Breast epithelium (tissue), 4 donors: ENCODE measurements at regions not wholly inside any gene's neighbourhood (a gene's known extent, or its start where the extent isn't known, plus 50 kb on each side); places are given as distances from the start of the nearest gene placed in this dataset.

Experiments
- DNase-seq, 2 donors: peaks; one replicate each; pipeline ENCODE4 v3.0.0-alpha.2; 2019; ENCODE audit warnings: low spot score in 2 of 2
- H3K27ac ChIP-seq, 2 donors: fragments of 200-600 bp; sonication (generic) in 1 of 2; one replicate each; pipeline ENCODE4 v1.5.1; 2016 to 2019; ENCODE audit warnings: mild to moderate bottlenecking in 1 of 2
- H3K27me3 ChIP-seq, 2 donors: fragments of 200-600 bp; sonication (generic) in 1 of 2; one replicate each; pipeline versions ENCODE4 v1.5.1 to v1.6.0; 2017 to 2019; ENCODE audit warnings: control low read depth in 1 of 2, mild to moderate bottlenecking in 1 of 2
- H3K36me3 ChIP-seq: fragments of 200-600 bp; one replicate; pipeline ENCODE4 v1.5.1; 2019
- H3K4me1 ChIP-seq, 2 donors: fragments of 200-600 bp; sonication (generic); one replicate each; pipeline ENCODE4 v1.5.1; 2016 to 2019; ENCODE audit warnings: control low read depth in 1 of 2
- H3K4me3 ChIP-seq, 3 donors: fragments of 200-600 bp; sonication (generic); 1 replicate in 2 of 3; 2 replicates in 1 of 3; pipeline ENCODE4 v1.5.1; 2016 to 2019; ENCODE audit warnings: mild to moderate bottlenecking in 3 of 3, moderate library complexity in 2 of 3
- H3K9me3 ChIP-seq, 2 donors: fragments of 200-600 bp; sonication (generic) in 1 of 2; one replicate each; pipeline ENCODE4 v1.5.1; 2016 to 2019; ENCODE audit warnings: control low read depth in 1 of 2
- CTCF ChIP-seq, 3 donors: fragments of 450-650 bp; IDR thresholded peaks; one replicate each; pipeline ENCODE4 v1.5.1; 2016 to 2017; ENCODE audit warnings: antibody characterized with exemption in 3 of 3, mild to moderate bottlenecking in 3 of 3, moderate library complexity in 3 of 3
- POLR2A ChIP-seq: fragments of 450-650 bp; IDR thresholded peaks from one replicate; pipeline ENCODE4 v1.6.1; 2016; ENCODE audit warnings: antibody characterized with exemption, mild to moderate bottlenecking, moderate library complexity
- POLR2AphosphoS5 ChIP-seq, 3 donors: sonication (generic); formaldehyde crosslinking; IDR thresholded peaks; one replicate each; pipeline ENCODE4 v1.6.1; 2017; ENCODE audit warnings: antibody characterized with exemption in 3 of 3
- intact Hi-C: fragments of 100-400 bp; cut with DNase I; formaldehyde crosslinking; loops from one replicate; pipeline ENCODE4 v1.15.1; 2023; ENCODE audit warnings: low total_unique reads

GRCh38 chr2:16122556-16122955 lies 182.2 kb downstream of the MYCN start:
- no peak for DNase-seq
- no peak for TF ChIP-seq POLR2A
- no peak for TF ChIP-seq POLR2AphosphoS5 (IDR thresholded peaks at IDR 0.05)
- no peak for TF ChIP-seq CTCF (IDR thresholded peaks at IDR 0.05)

GRCh38 chr2:16121986-16122390 lies 181.6 kb downstream of the MYCN start:
- no peaks in the 10 kb centered on the region for H3K9me3 ChIP-seq
- H3K4me1 ChIP-seq, result no peaks in the 10 kb centered on the region
- no peak for DNase-seq
- H3K4me3 ChIP-seq, result no peak overlapping the region
- H3K27ac ChIP-seq, result no peak overlapping the region
- no peaks in the 10 kb centered on the region for H3K27me3 ChIP-seq
- intact Hi-C loops, result no loop called here
- H3K36me3 ChIP-seq, result no peaks in the 10 kb centered on the region
- no peak for TF ChIP-seq POLR2A
- no peak for TF ChIP-seq CTCF (IDR thresholded peaks at IDR 0.05)
- TF ChIP-seq POLR2AphosphoS5 (IDR thresholded peaks at IDR 0.05), result no peak

More at GRCh38 chr2:16122556-16122955, 182.2 kb downstream of the MYCN start:
- no peak overlapping the region for H3K27ac ChIP-seq
- H3K27me3 ChIP-seq, result no peaks in the 10 kb centered on the region
- intact Hi-C loops, result no loop called here
- no peaks in the 10 kb centered on the region for H3K9me3 ChIP-seq
- H3K36me3 ChIP-seq, result no peaks in the 10 kb centered on the region
- no peak overlapping the region for H3K4me3 ChIP-seq
- no peaks in the 10 kb centered on the region for H3K4me1 ChIP-seq

- H3K4me3 ChIP-seq, result no peak overlapping the region
- no peak overlapping the region for H3K27ac ChIP-seq
- no peaks in the 10 kb centered on the region for H3K36me3 ChIP-seq
- DNase-seq, result no peak
- H3K4me1 ChIP-seq, result no peaks in the 10 kb centered on the region
- no peaks in the 10 kb centered on the region for H3K9me3 ChIP-seq
- no peaks in the 10 kb centered on the region for H3K27me3 ChIP-seq
- intact Hi-C loops, result no loop called here
- TF ChIP-seq POLR2A, result no peak
- no peak for TF ChIP-seq CTCF (IDR thresholded peaks at IDR 0.05)
- TF ChIP-seq POLR2AphosphoS5 (IDR thresholded peaks at IDR 0.05), result no peak
These were observed 181.1 kb downstream of the MYCN start for GRCh38 chr2:16121231-16121985.

GRCh38 chr2:16120591-16121180 lies 180.3 kb downstream of the MYCN start:
- Histone ChIP-seq H3K4me1 (no peaks in the 10 kb centered on the region), H3K9me3 (no peaks in the 10 kb centered on the region), H3K4me3 (no peak overlapping the region), H3K27ac (no peak overlapping the region), H3K27me3 (no peaks in the 10 kb centered on the region), H3K36me3 (no peaks in the 10 kb centered on the region)
- TF ChIP-seq CTCF (IDR thresholded peaks at IDR 0.05), result no peak
- no peak for TF ChIP-seq POLR2AphosphoS5 (IDR thresholded peaks at IDR 0.05)
- no peak for TF ChIP-seq POLR2A
- no peak for DNase-seq
- intact Hi-C loops, result no loop called here

- TF ChIP-seq POLR2AphosphoS5 (IDR thresholded peaks at IDR 0.05), result no peak
- no peak for TF ChIP-seq POLR2A
- Histone ChIP-seq H3K27me3 (no peaks in the 10 kb centered on the region), H3K4me1 (no peaks in the 10 kb centered on the region), H3K27ac (no peak overlapping the region), H3K9me3 (no peaks in the 10 kb centered on the region), H3K36me3 (no peaks in the 10 kb centered on the region), H3K4me3 (no peak overlapping the region)
- no peak for DNase-seq
- intact Hi-C loops, result no loop called here
These were observed 179.4 kb downstream of the MYCN start for GRCh38 chr2:16119741-16120140.
